ENCODE measurements at regions not wholly inside any gene's neighbourhood (a gene's known extent, or its start where the extent isn't known, plus 50 kb on each side); places are given as distances from the start of the nearest gene placed in this dataset.

GRCh38 chr1:79594121-79594698 lies 587.7 kb upstream of the ADGRL4 start:
- DNase-seq (ENCODE audit: low spot score) = no peak

- DNase-seq (ENCODE audit: low spot score) = no peak
Observed at GRCh38 chr1:79592707-79593106, 586.2 kb upstream of the ADGRL4 start.

DNA sequence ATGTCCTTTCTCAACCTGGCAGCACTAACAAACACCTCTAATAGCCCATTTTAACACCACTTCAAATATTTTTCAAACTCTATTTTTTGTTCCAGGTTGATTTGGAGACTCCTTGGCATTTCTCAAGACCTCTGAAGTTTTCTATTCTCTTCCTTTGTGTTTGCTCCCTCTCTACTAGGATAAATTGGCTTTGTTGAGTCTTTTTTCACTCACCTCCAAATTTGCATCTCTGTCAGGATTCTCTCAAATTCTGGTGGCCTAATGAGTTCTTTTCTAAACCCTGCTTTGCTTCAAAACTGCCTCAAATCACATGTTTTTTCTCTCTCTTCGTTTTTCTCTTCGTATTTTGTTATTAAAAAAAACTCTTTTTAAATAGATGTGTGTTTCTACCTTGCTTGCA lies 582.2 kb upstream of the ADGRL4 start:
- no peak for DNase-seq (ENCODE audit: low spot score)

DNA sequence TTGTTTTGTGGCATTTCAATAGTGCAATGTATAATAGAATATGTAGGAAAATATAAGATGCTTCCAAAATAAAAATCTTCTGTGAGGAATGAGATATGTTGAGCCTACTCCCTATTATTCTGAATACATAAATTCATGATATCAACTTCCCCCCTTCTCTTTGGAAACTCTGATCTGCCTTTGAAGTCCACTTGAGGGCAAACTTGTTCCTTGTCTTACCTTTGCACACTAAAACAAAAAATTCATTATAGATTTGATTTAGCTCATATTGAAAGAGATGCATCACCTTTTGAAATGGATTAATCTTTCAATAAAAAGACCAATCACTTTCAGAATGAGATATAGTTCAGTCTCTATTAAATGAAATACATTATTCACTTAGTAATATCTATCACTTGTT lies 580.7 kb upstream of the ADGRL4 start:
- DNase-seq (ENCODE audit: low spot score) = no peak

DNA sequence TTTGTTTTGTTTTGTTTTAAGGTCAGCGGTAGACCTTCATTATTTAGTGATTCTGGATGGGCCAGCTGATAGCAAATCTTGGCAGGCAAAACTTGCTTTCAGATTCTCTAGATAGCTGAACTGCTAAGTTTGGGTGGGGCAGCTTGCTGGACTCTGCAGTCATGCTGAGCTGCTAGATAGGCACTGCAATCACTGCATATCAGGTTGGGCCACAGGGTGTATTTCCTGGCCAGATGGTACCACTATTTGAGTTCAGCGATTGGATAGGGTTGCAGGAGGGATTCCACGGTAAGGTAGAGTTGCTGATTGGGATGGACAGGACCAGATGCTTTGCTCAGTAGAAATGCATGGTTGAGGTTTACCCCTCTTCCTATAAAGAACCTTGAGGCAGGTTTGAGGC lies 579.3 kb upstream of the ADGRL4 start:
- DNase-seq (ENCODE audit: low spot score) = no peak

DNA sequence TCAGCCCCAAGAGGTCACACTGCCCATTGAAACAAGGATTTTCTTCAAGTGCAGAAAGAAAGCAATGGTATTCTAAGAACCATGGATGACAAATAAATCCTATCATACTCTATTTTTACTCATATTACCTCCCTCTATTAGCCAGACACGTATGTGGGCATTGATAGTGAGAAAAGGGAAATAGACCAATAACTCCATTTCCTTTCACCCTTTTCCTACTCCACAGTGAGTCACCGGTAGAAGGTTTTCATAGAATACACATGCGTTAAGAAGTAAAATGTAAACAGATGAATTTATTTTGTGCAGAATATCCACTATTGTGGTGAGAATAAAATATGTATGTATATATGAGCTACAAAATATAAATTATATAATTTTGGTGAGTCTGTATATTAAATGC lies 568.9 kb upstream of the ADGRL4 start:
- no peak for DNase-seq (ENCODE audit: low spot score)

- no peak for DNase-seq (ENCODE audit: low spot score)
Observed at GRCh38 chr1:79568411-79568810, 561.9 kb upstream of the ADGRL4 start.

GRCh38 chr1:79561521-79561978 lies 555.0 kb upstream of the ADGRL4 start:
- no peak for DNase-seq (ENCODE audit: low spot score)

DNA sequence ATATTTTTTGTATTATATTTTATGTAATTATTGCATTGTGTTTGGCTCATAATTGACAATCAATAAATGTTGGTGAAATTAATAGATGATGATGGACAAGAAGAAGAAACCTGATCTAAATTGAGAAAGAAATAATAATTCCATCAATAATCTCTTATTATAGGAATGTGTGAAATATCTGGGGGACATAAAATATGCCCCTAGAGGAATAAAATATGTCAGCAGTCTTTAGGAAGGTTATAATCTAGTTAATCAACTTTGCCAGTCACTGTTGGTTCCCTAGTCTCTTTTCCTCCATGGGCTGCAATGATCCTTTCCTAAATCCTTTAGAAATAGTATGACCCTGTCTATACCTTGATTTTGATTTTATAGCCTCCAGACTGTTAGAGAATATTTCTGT lies 549.7 kb upstream of the ADGRL4 start:
- no peak for DNase-seq (ENCODE audit: low spot score)

GRCh38 chr1:79554688-79555087 lies 548.2 kb upstream of the ADGRL4 start:
- DNase-seq (ENCODE audit: low spot score) = no peak

- no peak for DNase-seq (ENCODE audit: low spot score)
Observed at GRCh38 chr1:79551321-79551720, 544.8 kb upstream of the ADGRL4 start.

- DNase-seq (ENCODE audit: low spot score) = no peak
Observed at GRCh38 chr1:79550402-79550801, 543.9 kb upstream of the ADGRL4 start.

DNA sequence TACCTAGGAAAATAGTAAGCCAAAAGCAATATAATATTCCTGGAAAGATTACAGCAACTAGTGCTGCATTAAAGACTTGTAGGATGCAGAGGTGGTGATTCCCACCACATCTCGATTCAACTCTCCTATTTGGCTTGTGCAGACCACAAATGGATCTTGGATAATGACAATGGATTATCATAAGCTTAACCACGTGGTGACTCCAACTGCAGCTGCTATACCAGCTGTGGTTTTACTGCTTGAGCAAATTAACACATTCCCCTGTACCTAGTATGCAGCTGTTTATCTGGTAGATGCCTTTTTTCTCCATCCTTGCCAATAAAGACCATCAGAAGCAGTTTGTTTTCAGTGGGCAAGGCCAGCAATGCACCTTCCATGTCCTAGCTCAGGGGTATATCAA lies 542.7 kb upstream of the ADGRL4 start:
- no peak for DNase-seq (ENCODE audit: low spot score)

GRCh38 chr1:79547514-79547913 lies 541.0 kb upstream of the ADGRL4 start:
- DNase-seq (ENCODE audit: low spot score) = no peak

GRCh38 chr1:79543394-79543793 lies 536.9 kb upstream of the ADGRL4 start:
- no peak for DNase-seq (ENCODE audit: low spot score)

- no peak for DNase-seq (ENCODE audit: low spot score)
Observed at GRCh38 chr1:79539001-79539400, 532.5 kb upstream of the ADGRL4 start.

DNA sequence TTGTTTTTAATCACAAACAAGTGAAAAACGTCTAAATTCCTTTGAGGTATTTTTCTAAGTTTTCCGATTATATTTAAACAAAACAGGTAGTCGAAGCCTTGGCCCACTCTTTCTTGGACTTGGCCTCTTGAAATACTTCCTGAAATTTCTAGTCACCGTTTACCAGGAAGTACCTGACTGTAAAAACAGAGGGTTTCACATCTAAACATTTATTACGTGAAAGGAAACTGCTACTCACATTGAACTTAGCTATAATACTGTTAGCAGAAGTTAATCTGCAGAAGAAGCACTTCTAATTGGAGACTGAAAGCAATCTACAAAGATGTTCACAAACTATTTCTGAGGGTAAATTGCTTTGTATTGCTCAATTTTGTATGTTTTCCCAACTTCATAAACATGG lies 526.0 kb upstream of the ADGRL4 start:
- DNase-seq (ENCODE audit: low spot score) = no peak

GRCh38 chr1:79531790-79532189 lies 525.3 kb upstream of the ADGRL4 start:
- no peak for DNase-seq (ENCODE audit: low spot score)

GRCh38 chr1:79530476-79530875 lies 523.9 kb upstream of the ADGRL4 start:
- DNase-seq (ENCODE audit: low spot score) = no peak

- DNase-seq (ENCODE audit: low spot score) = no peak
Observed at GRCh38 chr1:79530055-79530454, 523.5 kb upstream of the ADGRL4 start.

- DNase-seq (ENCODE audit: low spot score) = peak; percentile 15
Observed at GRCh38 chr1:79524126-79524525, 517.6 kb upstream of the ADGRL4 start.

GRCh38 chr1:79519084-79519760 lies 512.7 kb upstream of the ADGRL4 start:
- no peak for DNase-seq (ENCODE audit: low spot score)

- no peak for DNase-seq (ENCODE audit: low spot score)
Observed at GRCh38 chr1:79517470-79518224, 511.1 kb upstream of the ADGRL4 start.

Measured in Ammon's horn (tissue), 1 donor.